ENCODE measurements at regions not wholly inside any gene's neighbourhood (a gene's known extent, or its start where the extent isn't known, plus 50 kb on each side); places are given as distances from the start of the nearest gene placed in this dataset.

- no peak for FAIRE-seq
Observed at GRCh38 chr20:60815656-60816055, 436.4 kb upstream of the CDH4 start.

DNA sequence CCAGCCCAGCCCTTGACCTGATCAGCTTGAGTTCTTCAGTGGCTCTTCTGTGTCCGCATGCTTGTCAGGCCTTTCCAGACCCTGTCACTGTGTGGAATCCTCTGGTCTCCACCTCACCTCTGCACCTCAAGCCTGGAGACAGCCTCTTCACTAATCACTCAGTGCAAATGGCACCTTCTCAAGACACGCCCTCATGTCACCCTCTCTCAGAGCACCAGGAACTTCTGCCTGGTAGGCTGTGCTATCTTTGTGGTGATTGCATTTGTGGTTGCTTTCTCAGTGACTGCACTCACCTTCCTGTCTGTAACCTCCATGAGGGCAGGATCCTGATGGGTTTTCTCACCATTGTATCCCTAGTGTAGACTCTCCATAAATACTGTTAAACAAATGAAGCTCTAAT is 435.2 kb upstream of the CDH4 start:
- FAIRE-seq = no peak

DNA sequence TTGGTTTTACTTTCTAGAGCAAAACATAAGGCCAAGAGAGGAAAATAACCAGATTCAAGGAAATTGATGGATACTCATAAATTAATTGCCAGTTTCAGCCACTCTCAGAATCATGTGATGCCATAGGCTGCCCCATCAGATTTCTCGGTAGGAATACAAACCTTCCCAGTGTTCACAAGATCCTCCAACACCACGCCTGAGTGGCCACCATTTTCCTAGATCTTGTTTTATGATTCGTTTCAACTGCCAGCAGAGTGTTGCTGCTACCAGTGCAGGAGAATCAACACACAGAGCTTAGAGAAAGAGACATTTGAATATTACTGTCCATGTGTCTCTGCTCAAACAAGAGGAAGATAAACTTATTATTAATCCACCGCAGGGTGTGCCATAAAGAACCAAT is 434.2 kb upstream of the CDH4 start:
- FAIRE-seq = no peak

DNA sequence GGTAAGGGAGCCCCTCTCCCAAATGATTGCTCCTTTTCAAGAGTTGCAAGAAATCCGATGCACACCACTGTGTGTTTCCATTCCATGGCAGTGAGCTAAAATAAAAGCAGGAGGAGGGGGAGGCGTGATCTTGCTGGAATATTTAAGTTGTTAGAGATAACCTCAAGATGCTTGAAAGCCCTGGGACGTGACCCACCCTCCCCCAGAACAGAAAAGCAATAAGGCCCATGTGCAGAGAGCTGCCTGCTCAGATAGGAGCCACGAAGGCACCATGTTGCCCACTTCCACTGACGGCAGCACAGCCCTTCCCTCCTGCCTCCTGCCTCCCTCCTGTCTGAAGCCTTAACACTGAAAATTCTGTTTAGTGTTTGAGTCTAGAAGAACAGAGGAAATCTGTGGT is 432.6 kb upstream of the CDH4 start:
- FAIRE-seq = no peak

GRCh38 chr20:60820149-60820548 is 431.9 kb upstream of the CDH4 start:
- FAIRE-seq = no peak

DNA sequence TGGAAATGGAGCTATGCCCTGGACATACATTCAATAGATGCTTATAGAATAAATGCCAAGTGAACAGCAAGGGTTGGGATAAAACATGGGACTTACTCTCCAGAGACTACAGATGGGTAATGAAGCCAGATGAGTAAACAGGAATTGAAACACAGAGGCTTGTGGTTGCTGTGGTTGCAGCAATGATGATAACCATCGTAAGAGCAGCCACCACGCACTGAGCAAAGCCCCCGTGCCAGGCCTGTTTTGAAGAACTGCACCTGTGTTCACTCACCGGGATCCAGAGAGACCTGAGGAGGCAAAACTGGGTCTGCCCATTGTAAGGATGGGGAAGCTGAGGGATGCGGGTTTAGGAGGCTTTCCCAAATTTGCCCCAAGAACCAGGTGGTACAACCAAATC is 431.1 kb upstream of the CDH4 start:
- FAIRE-seq = no peak

DNA sequence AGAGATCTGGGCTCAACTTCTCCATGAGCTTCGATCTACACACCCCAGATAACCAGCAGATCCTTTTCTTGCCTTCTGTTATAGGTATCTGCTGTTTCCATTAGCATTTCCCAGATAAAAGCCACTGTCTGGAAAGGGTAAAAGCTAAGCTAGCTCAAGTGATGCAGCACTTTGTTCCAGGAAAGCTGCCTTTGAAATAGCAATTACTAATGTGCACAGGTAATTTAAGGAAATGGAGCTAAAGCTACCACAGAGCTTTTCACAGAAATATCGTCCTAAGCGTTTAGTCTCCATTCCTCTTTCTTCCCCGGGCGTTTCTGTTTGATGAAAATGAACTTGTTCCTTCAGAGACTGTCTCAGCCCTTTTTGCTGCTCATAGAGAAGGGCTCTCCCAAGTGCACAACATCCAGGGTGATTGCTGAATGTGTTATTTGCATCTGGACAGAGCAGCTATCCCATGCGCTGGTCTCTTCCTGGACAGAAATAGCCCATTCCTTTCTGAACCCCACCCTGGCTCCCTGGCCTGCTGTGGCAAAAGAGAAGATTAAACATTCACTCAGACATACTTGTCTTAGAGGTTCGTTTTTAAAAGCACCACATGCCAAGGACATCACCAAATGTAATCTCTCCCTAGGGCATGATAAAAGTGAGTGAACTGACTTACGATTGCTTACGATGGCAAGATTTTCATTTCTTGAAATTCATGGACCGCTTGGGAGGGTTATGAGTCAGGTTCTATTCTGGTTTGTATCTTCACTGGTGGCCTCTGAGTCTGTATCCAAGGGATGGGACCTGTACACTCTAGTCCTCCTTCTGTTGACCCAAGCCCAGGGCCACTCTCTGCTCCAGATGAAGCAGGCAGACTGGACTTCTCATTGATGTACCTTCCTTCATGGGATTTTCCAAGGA is 429.1 kb upstream of the CDH4 start:
- no peak for FAIRE-seq

- FAIRE-seq = no peak
Observed at GRCh38 chr20:60835876-60836275, 416.2 kb upstream of the CDH4 start.

DNA sequence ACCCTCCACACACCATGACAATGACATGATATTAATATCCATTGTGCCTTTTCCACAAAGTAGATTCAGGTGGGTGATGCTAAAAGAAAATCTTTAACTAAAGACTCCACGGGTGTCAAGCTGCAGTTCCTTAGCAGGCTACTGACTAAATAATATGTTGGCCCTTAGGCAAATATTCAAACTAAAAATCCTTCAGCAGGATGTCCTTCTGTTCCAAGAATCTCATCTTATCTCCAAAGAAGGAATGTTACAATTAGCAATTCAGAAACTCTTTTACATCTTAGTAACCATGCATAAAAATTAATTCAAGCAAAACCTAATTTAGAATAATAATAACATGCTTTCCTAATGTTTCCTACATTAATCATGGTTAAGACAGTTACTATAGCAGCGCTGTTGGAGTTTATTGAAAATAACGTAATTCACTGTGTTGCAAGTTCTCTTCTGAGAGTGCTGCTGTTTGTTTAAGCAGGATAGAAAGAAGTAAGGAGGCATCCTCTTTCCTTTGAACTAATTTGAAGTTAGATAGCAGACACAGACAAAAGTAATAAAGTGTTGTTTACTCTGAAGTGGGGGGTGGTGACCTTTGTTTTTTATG is 414.8 kb upstream of the CDH4 start:
- FAIRE-seq = peak; percentile 39

DNA sequence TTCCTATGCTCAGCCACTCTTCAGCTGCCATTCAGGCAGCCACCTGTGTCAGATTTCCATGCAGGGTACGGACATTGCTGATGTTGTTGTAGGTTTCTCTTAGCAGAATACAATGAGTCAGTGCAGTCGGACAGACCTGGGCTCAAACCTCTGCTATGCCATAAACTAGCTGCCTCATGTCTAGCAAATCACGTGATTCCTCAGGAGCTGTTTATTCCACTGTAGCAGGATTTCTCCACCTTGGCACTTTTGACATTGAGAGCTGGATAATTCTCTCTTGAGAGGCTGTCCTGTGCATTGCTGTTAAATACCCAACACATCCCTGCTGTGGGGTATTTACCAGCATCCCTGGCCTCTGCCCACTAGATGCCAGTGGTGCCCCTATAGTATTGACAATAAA is 413.8 kb upstream of the CDH4 start:
- FAIRE-seq = no peak

GRCh38 chr20:60840971-60841370 is 411.1 kb upstream of the CDH4 start:
- FAIRE-seq = no peak

DNA sequence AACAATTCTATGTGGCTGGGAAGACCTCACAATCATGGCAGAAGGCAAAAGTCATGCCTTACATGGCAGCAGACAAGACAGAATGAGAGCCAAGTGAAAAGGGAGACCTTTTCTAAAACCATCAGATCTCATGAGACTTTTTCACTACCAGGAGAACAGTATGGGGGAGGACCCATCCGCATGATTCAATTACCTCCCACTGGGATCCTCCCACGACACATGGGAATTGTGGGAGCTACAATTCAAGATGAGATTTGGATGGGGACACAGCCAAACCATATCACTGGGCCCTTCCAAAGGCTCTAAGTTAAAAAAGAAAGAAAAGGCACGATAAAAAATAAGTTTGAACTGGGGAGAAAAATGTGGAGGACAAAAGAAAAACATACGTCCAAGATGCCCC is 406.9 kb upstream of the CDH4 start:
- no peak for FAIRE-seq

DNA sequence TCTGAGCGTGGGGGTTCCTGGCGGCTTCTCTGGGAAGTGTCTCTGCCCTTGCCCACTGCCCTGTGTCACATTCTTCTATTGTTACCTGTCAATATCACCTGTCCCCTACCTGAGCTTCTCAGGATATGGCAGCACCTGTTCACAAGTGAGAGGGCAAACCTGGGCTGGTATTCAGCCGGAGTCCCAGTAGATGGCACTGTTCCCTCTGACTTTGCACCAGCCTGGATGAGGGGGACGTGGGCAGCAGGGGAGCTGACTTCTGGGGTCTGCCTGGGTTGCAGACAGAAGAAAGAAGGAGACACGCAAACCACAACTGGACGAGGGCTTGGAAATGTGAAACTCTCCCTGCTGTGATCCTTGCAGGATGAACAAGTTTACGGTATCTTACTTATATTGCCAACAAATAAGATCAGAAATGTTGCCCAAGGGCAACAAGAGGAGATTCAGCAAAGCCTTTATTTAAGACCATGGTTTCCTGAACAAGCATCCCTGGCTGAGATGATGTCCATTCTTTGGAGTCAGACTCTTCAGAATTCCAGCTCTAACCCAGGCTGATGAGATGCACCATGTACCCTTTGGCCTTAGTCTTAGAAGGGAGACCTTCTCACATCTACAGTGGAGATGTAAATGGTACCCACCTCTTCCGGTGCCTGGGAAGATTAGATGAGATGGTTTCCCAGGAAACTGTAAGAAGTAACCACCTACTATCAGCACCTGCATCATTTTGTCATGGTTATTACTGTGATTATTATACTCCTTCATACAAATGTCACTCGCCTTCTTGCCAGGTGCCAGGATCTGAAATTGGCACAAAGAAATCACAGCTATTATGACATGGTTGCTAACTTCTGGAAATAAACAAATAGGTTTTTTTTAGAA is 400.0 kb upstream of the CDH4 start:
- FAIRE-seq = no peak

DNA sequence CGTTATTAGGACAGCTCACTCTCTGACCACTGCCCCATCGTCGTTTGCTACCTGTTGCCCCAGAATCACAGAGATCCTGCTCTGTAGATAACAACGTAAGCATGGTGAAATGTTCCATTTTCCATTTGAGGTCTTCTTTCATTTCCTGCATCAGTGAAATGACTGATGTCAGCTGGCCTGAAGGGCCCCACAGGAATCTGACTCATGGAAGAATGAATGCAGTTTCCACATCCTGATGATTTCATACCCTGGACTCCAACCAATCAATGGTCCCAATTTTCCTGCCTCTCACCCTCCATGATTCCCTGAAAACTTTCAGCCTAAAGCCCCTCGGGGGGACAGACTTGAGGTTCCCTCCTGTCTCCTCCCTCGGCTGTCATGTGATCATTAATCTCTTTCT is 394.4 kb upstream of the CDH4 start:
- no peak for FAIRE-seq

- no peak for FAIRE-seq
Observed at GRCh38 chr20:60862601-60863000, 389.5 kb upstream of the CDH4 start.

- no peak for FAIRE-seq
Observed at GRCh38 chr20:60863548-60863947, 388.5 kb upstream of the CDH4 start.

DNA sequence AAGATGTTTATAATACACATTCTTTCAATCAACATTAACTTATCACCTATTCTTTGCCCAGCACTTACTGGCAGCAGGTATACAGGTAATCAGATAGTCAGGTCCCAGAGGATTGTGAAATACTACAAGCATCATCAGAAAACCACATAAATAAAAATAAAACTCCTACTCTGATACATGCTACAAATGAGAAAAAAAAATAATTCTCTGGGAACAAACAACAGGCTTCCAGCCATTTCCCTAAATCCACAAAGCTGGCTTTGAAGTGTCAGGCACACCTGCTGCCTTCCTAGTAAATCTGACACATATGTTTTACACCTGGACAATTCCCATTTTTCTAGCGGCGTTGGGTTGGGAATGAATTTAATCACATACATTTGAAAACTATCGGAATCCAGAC is 384.5 kb upstream of the CDH4 start:
- FAIRE-seq = no peak

DNA sequence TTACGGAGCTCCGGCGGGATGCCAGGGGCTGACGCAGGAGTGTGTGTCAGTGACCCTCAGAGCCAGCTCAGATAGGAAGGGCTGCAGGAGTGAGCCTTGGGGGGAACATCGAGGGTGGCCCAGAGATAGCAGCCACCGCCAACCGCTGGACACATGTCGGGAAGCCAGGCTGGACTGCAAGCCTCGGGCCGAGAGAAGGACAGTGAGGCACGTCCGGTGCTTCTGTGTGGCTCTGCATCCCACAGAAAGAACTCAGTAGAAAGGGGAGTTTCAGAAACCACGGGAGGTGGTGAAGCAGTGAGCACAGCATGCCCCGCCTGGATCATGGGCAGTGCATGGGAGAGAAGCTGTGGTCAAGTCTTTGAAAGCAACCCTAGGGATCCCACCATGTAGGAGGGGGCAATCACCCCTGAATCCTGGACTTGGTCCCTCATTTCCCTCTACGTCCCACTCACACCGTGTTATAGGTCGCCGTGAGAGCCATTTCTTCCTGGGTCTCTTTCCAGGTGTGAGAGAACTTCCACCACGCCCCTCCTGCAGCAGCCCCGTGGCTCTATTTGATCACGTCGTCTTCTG is 383.7 kb upstream of the CDH4 start:
- no peak for FAIRE-seq

DNA sequence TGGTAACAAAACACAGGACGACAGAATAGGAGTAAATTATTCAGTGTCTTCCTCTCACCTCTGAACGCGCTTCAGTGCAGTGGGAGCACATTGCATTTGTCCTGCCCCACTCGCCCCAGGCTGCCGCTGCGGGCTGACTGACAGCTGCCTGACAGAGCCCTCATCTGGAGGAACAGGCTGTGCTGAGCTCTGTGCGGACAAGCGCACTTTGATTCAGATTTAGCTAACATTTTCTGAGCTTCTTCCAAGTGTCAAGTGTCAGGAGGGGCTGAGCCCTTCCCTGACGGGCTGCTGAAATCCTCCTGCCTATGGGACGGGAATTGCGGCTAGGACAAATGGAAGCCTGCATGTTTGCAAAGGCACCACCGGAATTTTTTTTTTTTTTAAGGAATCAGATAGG is 383.0 kb upstream of the CDH4 start:
- FAIRE-seq = no peak

GRCh38 chr20:60869625-60870024 is 382.4 kb upstream of the CDH4 start:
- no peak for FAIRE-seq

DNA sequence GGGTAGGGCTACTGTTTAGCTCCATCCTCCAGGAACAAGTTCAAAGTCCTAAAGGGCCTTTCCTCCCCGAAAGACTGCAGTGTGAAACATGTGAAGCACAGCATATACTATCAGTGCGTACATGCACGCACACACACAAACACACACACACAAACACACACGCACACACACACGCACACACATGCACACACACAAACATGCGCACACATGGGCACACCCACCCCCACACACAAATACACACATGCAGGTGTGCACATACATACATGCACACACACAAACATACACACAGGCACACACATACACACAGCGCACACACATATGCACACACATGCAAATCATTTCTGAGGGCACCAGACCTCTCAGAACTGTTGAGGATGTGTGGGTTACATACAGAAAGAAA is 382.0 kb upstream of the CDH4 start:
- no peak for FAIRE-seq

DNA sequence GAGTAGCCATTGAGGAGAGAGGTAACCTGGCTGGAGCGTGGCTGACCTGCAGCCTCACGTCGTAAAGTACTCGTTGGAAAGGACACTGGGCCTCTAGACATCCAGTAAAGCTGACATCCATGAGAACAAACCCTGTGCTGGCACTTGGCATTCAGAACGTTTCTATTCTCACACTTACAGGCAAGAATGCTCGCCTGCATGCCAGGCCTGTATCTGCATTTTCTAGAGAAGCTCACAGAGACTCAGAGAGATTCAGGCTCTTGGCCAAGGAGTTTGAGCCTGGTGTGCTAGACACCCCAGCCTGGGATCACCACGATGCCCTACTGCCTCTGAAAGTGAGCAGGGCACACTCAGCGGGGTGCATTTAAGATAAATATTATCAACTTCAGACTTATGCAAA is 379.8 kb upstream of the CDH4 start:
- FAIRE-seq = no peak
